ENCODE measurements at regions not wholly inside any gene's neighbourhood (a gene's known extent, or its start where the extent isn't known, plus 50 kb on each side); places are given as distances from the start of the nearest gene placed in this dataset.
"Not testable (repeated sequence)": the region's sequence is repeated elsewhere in the genome, so short reads cannot be mapped to it uniquely, and the experiment has no call there.

- peak; percentile 67 for DNase-seq
Measured at GRCh38 chr19:22545751-22546150, 88.4 kb upstream of the ZNF492 start.

GRCh38 chr19:22533761-22534160 lies 100.4 kb upstream of the ZNF492 start:
- DNase-seq = no peak

- no peak for DNase-seq
Measured at GRCh38 chr19:22532388-22533300, 101.5 kb upstream of the ZNF492 start.

- no peak for DNase-seq
Measured at GRCh38 chr19:22530042-22530441, 104.1 kb upstream of the ZNF492 start.

- no peak for DNase-seq
Measured at GRCh38 chr19:22528956-22529355, 105.2 kb upstream of the ZNF492 start.

GRCh38 chr19:22527554-22527953 lies 105.4 kb upstream of the ZNF98 start:
- DNase-seq = no peak

GRCh38 chr19:22526661-22527272 lies 104.6 kb upstream of the ZNF98 start:
- DNase-seq = no peak

- no peak for DNase-seq
Measured at GRCh38 chr19:22523940-22524339, 101.8 kb upstream of the ZNF98 start.

GRCh38 chr19:22519562-22519961 lies 97.4 kb upstream of the ZNF98 start:
- DNase-seq = not testable (repeated sequence)

- no peak for DNase-seq
Measured at GRCh38 chr19:22519152-22519551, 97.0 kb upstream of the ZNF98 start.

GRCh38 chr19:22517496-22518411 lies 95.6 kb upstream of the ZNF98 start:
- no peak for DNase-seq

- DNase-seq = no peak
Measured at GRCh38 chr19:22515435-22515834, 93.3 kb upstream of the ZNF98 start.

- no peak for DNase-seq
Measured at GRCh38 chr19:22503524-22503923, 81.4 kb upstream of the ZNF98 start.

- no peak for DNase-seq
Measured at GRCh38 chr19:22502766-22503165, 80.6 kb upstream of the ZNF98 start.

- DNase-seq = not testable (repeated sequence)
Measured at GRCh38 chr19:22498831-22499430, 76.8 kb upstream of the ZNF98 start.

GRCh38 chr19:22491746-22492145 lies 69.6 kb upstream of the ZNF98 start:
- no peak for DNase-seq

- DNase-seq = not testable (repeated sequence)
Measured at GRCh38 chr19:22483514-22483913, 61.4 kb upstream of the ZNF98 start.

- peak; percentile 1 for DNase-seq
Measured at GRCh38 chr19:22472180-22472637, 50.1 kb upstream of the ZNF98 start.
